GM12872 (cell line): ENCODE measurements at regions not wholly inside any gene's neighbourhood (a gene's known extent, or its start where the extent isn't known, plus 50 kb on each side); places are given as distances from the start of the nearest gene placed in this dataset.

Source experiments
- CTCF ChIP-seq: IDR thresholded peaks from 3 replicates; pipeline ENCODE4 v1.5.1; 2011; ENCODE audit warnings: low read depth, mild to moderate bottlenecking, low read length, moderate library complexity; ENCODE audit not compliant: insufficient read depth

- no peak for TF ChIP-seq CTCF
Observed at GRCh38 chr9:68631811-68632210, 73.2 kb upstream of the PIP5K1B start.

- no peak for TF ChIP-seq CTCF
Observed at GRCh38 chr9:68637020-68637419, 68.0 kb upstream of the PIP5K1B start.

- TF ChIP-seq CTCF: no peak
Observed at GRCh38 chr9:68640421-68641089, 64.5 kb upstream of the PIP5K1B start.

GRCh38 chr9:68643901-68644809 is 60.9 kb upstream of the PIP5K1B start:
- TF ChIP-seq CTCF: no peak

- no peak for TF ChIP-seq CTCF
Observed at GRCh38 chr9:68644831-68645230, 60.2 kb upstream of the PIP5K1B start.

GRCh38 chr9:68648164-68648563 is 56.9 kb upstream of the PIP5K1B start:
- no peak for TF ChIP-seq CTCF

GRCh38 chr9:68648971-68649370 is 56.1 kb upstream of the PIP5K1B start:
- no peak for TF ChIP-seq CTCF
